ENCODE measurements at regions not wholly inside any gene's neighbourhood (a gene's known extent, or its start where the extent isn't known, plus 50 kb on each side); places are given as distances from the start of the nearest gene placed in this dataset.

GRCh38 chr3:195005251-195005620 lies 265.7 kb downstream of the XXYLT1 start (continued):
- no peak for TF ChIP-seq E2F6 (IDR thresholded peaks at IDR 0.05; ENCODE audit: borderline replicate concordance, low read depth)

- no peak for FAIRE-seq
- 56% methylated on average over 5 of the region's 18 CpGs for WGBS (ENCODE audit: missing lambda C conversion rate)
- H3K4me3 ChIP-seq: no peak overlapping the region
- ATAC-seq: no peak
- no peak overlapping the region for H3K4me2 ChIP-seq
- ChIA-PET POLR2A (no interaction called here), CTCF (no interaction called here)
- TF ChIP-seq ELK1 (IDR thresholded peaks at IDR 0.05; ENCODE audit: low read depth, low read length) (no peak), TP53 (CRISPR knock-in tag; IDR thresholded peaks at IDR 0.05) (no peak), CHD2 (IDR thresholded peaks at IDR 0.05; ENCODE audit: low read length, partially characterized antibody) (no peak), HOXB5 (CRISPR knock-in tag; IDR thresholded peaks at IDR 0.05) (no peak), REST (IDR thresholded peaks at IDR 0.05) (no peak), CHD4 (IDR thresholded peaks at IDR 0.05; ENCODE audit: borderline replicate concordance) (no peak), TFCP2L1 (CRISPR knock-in tag; IDR thresholded peaks at IDR 0.05) (no peak), EP300 (IDR thresholded peaks at IDR 0.05) (no peak), SMC3 (IDR thresholded peaks at IDR 0.05) (no peak), RAD21 (conservative IDR thresholded peaks at IDR 0.05 in 1 of 2, IDR thresholded peaks at IDR 0.05 in 1 of 2) (no peak), ZFP36 (IDR thresholded peaks at IDR 0.05; ENCODE audit: borderline replicate concordance, partially characterized antibody) (no peak), ESRRA (IDR thresholded peaks at IDR 0.05; ENCODE audit: borderline replicate concordance, low read length) (no peak)
- H3K4me1 ChIP-seq: no peaks in the 10 kb centered on the region
- no peak for DNase-seq (ENCODE audit: low read depth in 1 of 2, low spot score in 1 of 2)
- no peak overlapping the region for H3K27ac ChIP-seq
- H3K9me3 ChIP-seq: no peaks in the 10 kb centered on the region
Observed at GRCh38 chr3:195005759-195006510, 265.0 kb downstream of the XXYLT1 start.

- POLR2A ChIA-PET: no interaction called here
- ATAC-seq (no peak), DNase-seq (ENCODE audit: low read depth in 1 of 2, low spot score in 1 of 2) (no peak), FAIRE-seq (no peak)
- no peak overlapping the region for H3K4me2 ChIP-seq
- no peaks in the 10 kb centered on the region for H3K4me1 ChIP-seq
- H3K4me3 ChIP-seq: no peak overlapping the region
- H3K27ac ChIP-seq: no peak overlapping the region
- TF ChIP-seq RNF2 (IDR thresholded peaks at IDR 0.05; ENCODE audit: borderline replicate concordance, low read depth): no peak
- no peak for TF ChIP-seq EHMT2 (IDR thresholded peaks at IDR 0.05; ENCODE audit: low read depth)
- TF ChIP-seq HMGXB4 (CRISPR knock-in tag; IDR thresholded peaks at IDR 0.05; ENCODE audit: borderline replicate concordance): no peak
- no peak for TF ChIP-seq BCL3 (IDR thresholded peaks at IDR 0.05)
- no peak for TF ChIP-seq POLR2A (IDR thresholded peaks at IDR 0.05; ENCODE audit: low read length)
- no peak for TF ChIP-seq ATOH8 (CRISPR knock-in tag; IDR thresholded peaks at IDR 0.05; ENCODE audit: low read depth)
- no peak for TF ChIP-seq NFE2L2 (conservative IDR thresholded peaks at IDR 0.05; ENCODE audit: low read length)
- TF ChIP-seq JUNB (IDR thresholded peaks at IDR 0.05): no peak
- no peak for TF ChIP-seq CTCF (IDR thresholded peaks at IDR 0.05)
- TF ChIP-seq RAD21 (conservative IDR thresholded peaks at IDR 0.05 in 1 of 2, IDR thresholded peaks at IDR 0.05 in 1 of 2): no peak
- TF ChIP-seq MAFK (IDR thresholded peaks at IDR 0.05; ENCODE audit: partially characterized antibody): no peak
- no peak for TF ChIP-seq EHF (CRISPR knock-in tag; IDR thresholded peaks at IDR 0.05)
- CTCF ChIA-PET: no interaction called here
- no peaks in the 10 kb centered on the region for H3K9me3 ChIP-seq
- WGBS (ENCODE audit: missing lambda C conversion rate): 49% methylated on average over 3 of the region's 5 CpGs
Observed at GRCh38 chr3:195007151-195007550, 263.8 kb downstream of the XXYLT1 start.

Measured in A549 (cell line).